CD14-positive monocyte (primary cell): ENCODE measurements at regions not wholly inside any gene's neighbourhood (a gene's known extent, or its start where the extent isn't known, plus 50 kb on each side); places are given as distances from the start of the nearest gene placed in this dataset.

ENCODE experiments used
- DNase-seq, 3 donors: peaks; one replicate each; pipeline ENCODE4 v3.0.0-alpha.2; 2011 to 2022
- H2AFZ ChIP-seq: 2 replicates; pipeline ENCODE4 v1.6.0; 2012; ENCODE audit warnings: mild to moderate bottlenecking, low read depth, low read length, inconsistent platforms; ENCODE audit not compliant: insufficient read depth, poor library complexity, severe bottlenecking
- H3K27ac ChIP-seq, 2 donors: 1 replicate in 1 of 2; 2 replicates in 1 of 2; pipeline ENCODE4 v1.5.1; 2012 to 2013; ENCODE audit warnings: low read length in 2 of 2, control low read depth in 1 of 2, inconsistent platforms in 1 of 2, low read depth in 1 of 2, mild to moderate bottlenecking in 1 of 2
- H3K27me3 ChIP-seq, 2 donors: one replicate each; pipeline versions ENCODE4 v1.6.0 to v1.6.1; 2011 to 2013; ENCODE audit warnings: low read length in 2 of 2; ENCODE audit not compliant: control insufficient read depth in 2 of 2, insufficient read depth in 2 of 2
- H3K36me3 ChIP-seq, 2 donors: replicated peaks in 1 of 2; 1 replicate in 1 of 2; 2 replicates in 1 of 2; pipeline versions ENCODE4 v1.5.1 to v1.6.1; 2012 to 2013; ENCODE audit warnings: low read length in 2 of 2, control low read depth in 1 of 2, inconsistent platforms in 1 of 2, mild to moderate bottlenecking in 1 of 2; ENCODE audit not compliant: insufficient read depth in 2 of 2, control insufficient read depth in 1 of 2
- H3K4me1 ChIP-seq, 2 donors: 1 replicate in 1 of 2; 2 replicates in 1 of 2; pipeline versions ENCODE4 v1.5.1 to v1.6.1; 2012 to 2013; ENCODE audit warnings: low read length in 2 of 2, control low read depth in 1 of 2, inconsistent platforms in 1 of 2, mild to moderate bottlenecking in 1 of 2, moderate library complexity in 1 of 2; ENCODE audit not compliant: insufficient read depth in 2 of 2, control insufficient read depth in 1 of 2
- H3K4me2 ChIP-seq: replicated peaks from 2 replicates; pipeline ENCODE3; 2012; ENCODE audit warnings: low read length, moderate library complexity, mild to moderate bottlenecking; ENCODE audit not compliant: poor library complexity, severe bottlenecking; ENCODE audit errors: extremely low read depth
- H3K4me3 ChIP-seq, 3 experiments: fragments of 200-600 bp in 1 of 3; sonication (generic) in 1 of 3; replicated peaks in 1 of 3; 1 replicate in 2 of 3; 2 replicates in 1 of 3; pipeline ENCODE4 v1.5.1; 2011 to 2013; ENCODE audit warnings: low read length in 3 of 3, mild to moderate bottlenecking in 3 of 3, control low read depth in 2 of 3, low read depth in 2 of 3, inconsistent platforms in 1 of 3, moderate library complexity in 1 of 3
- H3K79me2 ChIP-seq: 2 replicates; pipeline ENCODE4 v1.6.0; 2012; ENCODE audit warnings: mild to moderate bottlenecking, control low read depth, inconsistent platforms, low read length, moderate library complexity; ENCODE audit not compliant: insufficient read depth
- H3K9ac ChIP-seq: 2 replicates; pipeline ENCODE4 v1.6.0; 2017; ENCODE audit warnings: low read length, mild to moderate bottlenecking; ENCODE audit not compliant: insufficient read depth, poor library complexity, severe bottlenecking
- H3K9me3 ChIP-seq, 2 donors: replicated peaks in 1 of 2; 1 replicate in 1 of 2; 2 replicates in 1 of 2; pipeline versions ENCODE4 v1.5.1 to v1.6.1; 2012 to 2013; ENCODE audit warnings: low read length in 2 of 2, control low read depth in 1 of 2; ENCODE audit not compliant: control insufficient read depth in 1 of 2, insufficient read depth in 1 of 2
- H4K20me1 ChIP-seq: 2 replicates; pipeline ENCODE4 v1.6.0; 2012; ENCODE audit warnings: mild to moderate bottlenecking, low read length, control low read depth, moderate library complexity; ENCODE audit not compliant: insufficient read depth
- H3K27ac Mint-ChIP-seq, 7 donors: one replicate each; pipeline ENCODE4 v1.8.0; 2020; ENCODE audit warnings: mild to moderate bottlenecking in 7 of 7, mixed read lengths in 7 of 7, moderate library complexity in 6 of 7, inconsistent platforms in 2 of 7
- H3K27me3 Mint-ChIP-seq, 3 donors: one replicate each; pipeline ENCODE4 v1.8.0; 2021 to 2022; ENCODE audit warnings: low read depth in 3 of 3, mild to moderate bottlenecking in 3 of 3, mixed read lengths in 3 of 3, moderate library complexity in 3 of 3, inconsistent platforms in 1 of 3
- H3K36me3 Mint-ChIP-seq, 2 donors: one replicate each; pipeline ENCODE4 v1.8.0; 2020; ENCODE audit warnings: mixed read lengths in 2 of 2, inconsistent platforms in 1 of 2, mild to moderate bottlenecking in 1 of 2
- H3K4me1 Mint-ChIP-seq: one replicate; pipeline ENCODE4 v1.8.0; 2020; ENCODE audit warnings: mild to moderate bottlenecking, mixed read lengths
- H3K4me3 Mint-ChIP-seq, 2 donors: one replicate each; pipeline ENCODE4 v1.8.0; 2020; ENCODE audit warnings: mild to moderate bottlenecking in 2 of 2, mixed read lengths in 2 of 2, moderate library complexity in 1 of 2
- H3K9me3 Mint-ChIP-seq, 7 donors: one replicate each; pipeline ENCODE4 v1.8.0; 2020 to 2022; ENCODE audit warnings: mixed read lengths in 7 of 7, mild to moderate bottlenecking in 6 of 7, moderate library complexity in 6 of 7, inconsistent platforms in 2 of 7
- CTCF ChIP-seq: fragments of 200-600 bp; IDR thresholded peaks from one replicate; pipeline ENCODE4 v1.8.0; 2022; ENCODE audit warnings: antibody characterized with exemption, mild to moderate bottlenecking
- WGBS: methylation state at CpG from one replicate; pipeline ENCODE4 v1.1.5; 2013; ENCODE audit warnings: missing lambda C conversion rate; ENCODE audit not compliant: insufficient coverage; 5-methylcytosine and 5-hydroxymethylcytosine counted together
- intact Hi-C, 2 donors: fragments of 100-400 bp; cut with micrococcal nuclease; formaldehyde crosslinking; loops; one replicate each; pipeline versions ENCODE4 v1.15.0 to v1.15.1; 2023

DNA sequence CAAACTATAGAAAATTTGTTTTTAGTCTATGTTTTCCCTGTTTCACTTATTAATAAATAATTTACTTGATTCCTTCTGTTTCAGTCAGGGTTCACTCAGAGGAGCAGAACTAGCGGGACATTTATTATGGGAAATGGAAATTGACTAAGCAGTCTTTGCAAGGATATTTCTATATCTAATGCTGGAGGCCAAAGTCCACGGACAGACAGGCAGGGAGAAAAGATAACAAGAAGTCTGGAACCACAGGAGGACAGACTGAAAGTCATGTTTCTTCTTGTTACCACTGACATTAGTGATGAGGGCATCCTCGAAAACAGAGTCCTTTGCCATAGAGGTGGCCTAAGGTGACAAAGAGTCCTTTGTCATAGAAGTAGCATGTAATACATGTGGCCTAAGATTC, 744.5 kb upstream of the TMPRSS15 start:
- H3K4me1 Mint-ChIP-seq = no peaks in the 10 kb centered on the region
- intact Hi-C loops = no loop called here
- H4K20me1 ChIP-seq = no peaks in the 10 kb centered on the region
- H3K27ac Mint-ChIP-seq = no peak overlapping the region
- H3K4me3 ChIP-seq = no peak overlapping the region
- H3K27me3 Mint-ChIP-seq = no peaks in the 10 kb centered on the region
- H3K4me3 Mint-ChIP-seq = no peak overlapping the region
- no peak overlapping the region for H3K9ac ChIP-seq
- no peak overlapping the region for H3K4me2 ChIP-seq
- H3K36me3 ChIP-seq = no peaks in the 10 kb centered on the region
- no peaks in the 10 kb centered on the region for H3K79me2 ChIP-seq
- H3K27ac ChIP-seq = no peak overlapping the region
- no peaks in the 10 kb centered on the region for H3K4me1 ChIP-seq
- 100% methylated on average over 2 of the region's 3 CpGs for WGBS
- DNase-seq = no peak
- H3K9me3 Mint-ChIP-seq = peaks cover 6 to 13% (median 9%) of the 10 kb centered on the region in 7 donors
- H3K9me3 ChIP-seq = peaks cover 0 to 25% of the 10 kb centered on the region in 2 donors
- no peaks in the 10 kb centered on the region for H3K36me3 Mint-ChIP-seq
- TF ChIP-seq CTCF = no peak
- H2AFZ ChIP-seq = no peak overlapping the region
- no peaks in the 10 kb centered on the region for H3K27me3 ChIP-seq

- no peaks in the 10 kb centered on the region for H3K27me3 ChIP-seq
- no peak overlapping the region for H3K27ac Mint-ChIP-seq
- H4K20me1 ChIP-seq = no peaks in the 10 kb centered on the region
- intact Hi-C loops = no loop called here
- H2AFZ ChIP-seq = no peak overlapping the region
- H3K4me3 ChIP-seq = no peak overlapping the region
- H3K36me3 ChIP-seq = no peaks in the 10 kb centered on the region
- no peaks in the 10 kb centered on the region for H3K79me2 ChIP-seq
- H3K4me1 Mint-ChIP-seq = no peaks in the 10 kb centered on the region
- H3K27ac ChIP-seq = no peak overlapping the region
- no peak for TF ChIP-seq CTCF
- no peaks in the 10 kb centered on the region for H3K9me3 ChIP-seq
- H3K9me3 Mint-ChIP-seq = peaks cover 0 to 7% (median 3%) of the 10 kb centered on the region in 7 donors
- no peaks in the 10 kb centered on the region for H3K27me3 Mint-ChIP-seq
- H3K4me1 ChIP-seq = no peaks in the 10 kb centered on the region
- WGBS = 0% methylated on average over 1 of the region's 4 CpGs
- no peak for DNase-seq
- no peaks in the 10 kb centered on the region for H3K36me3 Mint-ChIP-seq
- no peak overlapping the region for H3K4me2 ChIP-seq
- H3K4me3 Mint-ChIP-seq = no peak overlapping the region
- H3K9ac ChIP-seq = no peak overlapping the region
These were observed 768.0 kb upstream of the TMPRSS15 start for GRCh38 chr21:19171585-19171984.
